Stimulated activated CD8-positive, alpha-beta memory T cell treated with anti-CD3 and anti-CD28 coated beads, Interleukin-12 subunit alpha, Interleukin-12 subunit beta, amount 100 ng/mL, for 24 hours (primary cell): ENCODE measurements at regions not wholly inside any gene's neighbourhood (a gene's known extent, or its start where the extent isn't known, plus 50 kb on each side); places are given as distances from the start of the nearest gene placed in this dataset.

ENCODE experiments used
- DNase-seq: peaks from one replicate; pipeline ENCODE4 v3.0.0-alpha.2; 2020; ENCODE audit errors: extremely low read depth

GRCh38 chr14:49240383-49240782, 345.8 kb downstream of the RPS29 start:
- no peak for DNase-seq

GRCh38 chr14:49228552-49228951, 357.6 kb downstream of the RPS29 start:
- DNase-seq, result no peak

GRCh38 chr14:49221316-49221715, 364.9 kb downstream of the RPS29 start:
- DNase-seq, result no peak

GRCh38 chr14:49220492-49220891, 365.7 kb downstream of the RPS29 start:
- no peak for DNase-seq

GRCh38 chr14:49218436-49219092, 367.6 kb downstream of the RPS29 start:
- DNase-seq, result no peak

GRCh38 chr14:49212721-49213120, 373.5 kb downstream of the RPS29 start:
- DNase-seq, result no peak

- no peak for DNase-seq
Measured at GRCh38 chr14:49209416-49209815, 376.8 kb downstream of the RPS29 start.

GRCh38 chr14:49206828-49207227, 379.4 kb downstream of the RPS29 start:
- no peak for DNase-seq

GRCh38 chr14:49203676-49204075, 382.5 kb downstream of the RPS29 start:
- DNase-seq, result no peak

GRCh38 chr14:49199159-49199558, 387.0 kb downstream of the RPS29 start:
- no peak for DNase-seq

GRCh38 chr14:49196327-49196726, 389.9 kb downstream of the RPS29 start:
- no peak for DNase-seq

- DNase-seq, result no peak
Measured at GRCh38 chr14:49194067-49194466, 392.1 kb downstream of the RPS29 start.

GRCh38 chr14:49193332-49194065, 392.7 kb downstream of the RPS29 start:
- no peak for DNase-seq

GRCh38 chr14:49191380-49191779, 394.8 kb downstream of the RPS29 start:
- DNase-seq, result no peak

- DNase-seq, result no peak
Measured at GRCh38 chr14:49189375-49189774, 396.8 kb downstream of the RPS29 start.

GRCh38 chr14:49187799-49188198, 398.4 kb downstream of the RPS29 start:
- no peak for DNase-seq

- no peak for DNase-seq
Measured at GRCh38 chr14:49173765-49174373, 412.3 kb downstream of the RPS29 start.

- no peak for DNase-seq
Measured at GRCh38 chr14:49164074-49164473, 422.1 kb downstream of the RPS29 start.

- no peak for DNase-seq
Measured at GRCh38 chr14:49160983-49161382, 425.2 kb downstream of the RPS29 start.

- DNase-seq, result no peak
Measured at GRCh38 chr14:49159081-49159480, 427.1 kb downstream of the RPS29 start.

GRCh38 chr14:49139593-49139992, 446.6 kb downstream of the RPS29 start:
- DNase-seq, result no peak

- no peak for DNase-seq
Measured at GRCh38 chr14:49134940-49135339, 451.2 kb downstream of the RPS29 start.

GRCh38 chr14:49121246-49121645, 464.9 kb downstream of the RPS29 start:
- no peak for DNase-seq
